ENCODE measurements at regions not wholly inside any gene's neighbourhood (a gene's known extent, or its start where the extent isn't known, plus 50 kb on each side); places are given as distances from the start of the nearest gene placed in this dataset.

DNA sequence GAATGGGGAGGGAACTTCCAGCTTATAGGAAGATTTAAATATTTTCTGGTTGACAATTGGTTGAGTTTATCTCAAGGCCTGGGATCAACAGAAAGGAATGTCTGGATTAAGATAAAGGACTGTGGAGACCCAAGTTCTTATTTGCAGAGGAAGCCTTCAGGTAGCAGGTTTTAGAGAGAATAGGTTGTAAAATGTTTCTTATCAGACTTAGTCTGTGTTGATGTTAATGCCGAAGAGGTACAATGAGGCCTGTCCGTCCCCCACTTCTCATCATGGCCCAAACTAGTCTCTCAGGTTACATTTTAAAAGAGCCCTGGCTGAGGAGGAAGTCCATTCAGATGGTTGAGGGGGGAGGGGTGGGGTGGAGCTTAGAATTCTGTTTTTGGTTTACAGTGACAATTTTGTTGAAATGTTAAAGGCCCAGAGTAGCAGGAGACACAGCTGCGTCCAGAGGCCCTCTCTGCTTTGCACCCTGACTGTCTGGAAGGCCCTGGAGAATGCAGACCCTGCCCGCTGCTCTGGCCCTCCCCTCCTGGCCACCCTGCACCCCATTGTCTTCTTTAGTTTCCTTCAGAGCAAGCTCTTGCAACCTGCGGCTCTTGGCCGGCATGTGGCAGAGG lies 672.5 kb upstream of the TMEM132C start:
- TF ChIP-seq TCF12 (IDR thresholded peaks at IDR 0.05; ENCODE audit: low read depth, low read length) (no peak), EZH2 (IDR thresholded peaks at IDR 0.05; ENCODE audit: borderline replicate concordance, control insufficient read depth, low read depth, low read length) (no peak), CHD2 (IDR thresholded peaks at IDR 0.05; ENCODE audit: borderline replicate concordance, low read depth, low read length) (no peak)
- TF ChIP-seq, protein P1, sequence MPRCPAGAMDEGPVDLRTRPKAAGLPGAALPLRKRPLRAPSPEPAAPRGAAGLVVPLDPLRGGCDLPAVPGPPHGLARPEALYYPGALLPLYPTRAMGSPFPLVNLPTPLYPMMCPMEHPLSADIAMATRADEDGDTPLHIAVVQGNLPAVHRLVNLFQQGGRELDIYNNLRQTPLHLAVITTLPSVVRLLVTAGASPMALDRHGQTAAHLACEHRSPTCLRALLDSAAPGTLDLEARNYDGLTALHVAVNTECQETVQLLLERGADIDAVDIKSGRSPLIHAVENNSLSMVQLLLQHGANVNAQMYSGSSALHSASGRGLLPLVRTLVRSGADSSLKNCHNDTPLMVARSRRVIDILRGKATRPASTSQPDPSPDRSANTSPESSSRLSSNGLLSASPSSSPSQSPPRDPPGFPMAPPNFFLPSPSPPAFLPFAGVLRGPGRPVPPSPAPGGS (IDR thresholded peaks at IDR 0.05; ENCODE audit: borderline replicate concordance, insufficient read depth, low read depth, low read length, poor library complexity, severe bottlenecking): no peak
- TF ChIP-seq, protein P2, sequence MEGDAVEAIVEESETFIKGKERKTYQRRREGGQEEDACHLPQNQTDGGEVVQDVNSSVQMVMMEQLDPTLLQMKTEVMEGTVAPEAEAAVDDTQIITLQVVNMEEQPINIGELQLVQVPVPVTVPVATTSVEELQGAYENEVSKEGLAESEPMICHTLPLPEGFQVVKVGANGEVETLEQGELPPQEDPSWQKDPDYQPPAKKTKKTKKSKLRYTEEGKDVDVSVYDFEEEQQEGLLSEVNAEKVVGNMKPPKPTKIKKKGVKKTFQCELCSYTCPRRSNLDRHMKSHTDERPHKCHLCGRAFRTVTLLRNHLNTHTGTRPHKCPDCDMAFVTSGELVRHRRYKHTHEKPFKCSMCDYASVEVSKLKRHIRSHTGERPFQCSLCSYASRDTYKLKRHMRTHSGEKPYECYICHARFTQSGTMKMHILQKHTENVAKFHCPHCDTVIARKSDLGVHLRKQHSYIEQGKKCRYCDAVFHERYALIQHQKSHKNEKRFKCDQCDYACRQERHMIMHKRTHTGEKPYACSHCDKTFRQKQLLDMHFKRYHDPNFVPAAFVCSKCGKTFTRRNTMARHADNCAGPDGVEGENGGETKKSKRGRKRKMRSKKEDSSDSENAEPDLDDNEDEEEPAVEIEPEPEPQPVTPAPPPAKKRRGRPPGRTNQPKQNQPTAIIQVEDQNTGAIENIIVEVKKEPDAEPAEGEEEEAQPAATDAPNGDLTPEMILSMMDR (IDR thresholded peaks at IDR 0.05 in 2 of 3, conservative IDR thresholded peaks at IDR 0.05 in 1 of 3; ENCODE audit: control insufficient read depth in 2 of 3, extremely low read depth in 1 of 3, insufficient read depth in 1 of 3, low read depth in 3 of 3, low read length in 3 of 3): no peak
